Spleen (tissue), 7 donors: ENCODE measurements at regions not wholly inside any gene's neighbourhood (a gene's known extent, or its start where the extent isn't known, plus 50 kb on each side); places are given as distances from the start of the nearest gene placed in this dataset.

Experiments used
- POLR2A ChIP-seq, 3 donors: fragments of 450-650 bp; IDR thresholded peaks; one replicate each; pipeline ENCODE4 v1.5.1; 2017; ENCODE audit warnings: antibody characterized with exemption in 3 of 3, mild to moderate bottlenecking in 1 of 3
- POLR2AphosphoS5 ChIP-seq, 3 donors: sonication (generic); formaldehyde crosslinking; IDR thresholded peaks; one replicate each; pipeline ENCODE4 v1.5.1; 2017; ENCODE audit warnings: antibody characterized with exemption in 3 of 3
- TF ChIP-seq, protein P1 (sequence below), 11 experiments: fragments of 200-600 bp in 7 of 11; fragments of 450-650 bp in 4 of 11; sonication (generic) in 4 of 11; IDR thresholded peaks in 8 of 11; conservative IDR thresholded peaks in 3 of 11; 1 replicate in 7 of 11; 2 replicates in 4 of 11; pipeline versions ENCODE4 v1.4.0 to v1.8.0; 2016 to 2021; ENCODE audit warnings: antibody characterized with exemption in 11 of 11, inconsistent platforms in 4 of 11, mild to moderate bottlenecking in 1 of 11
- donor health status: DM: no; HTN: no; CAD: no; lungs with moderate emphysema.
- donor health status: DM: no; HTN: no; CAD: no.
- donor health status: DM: no; HTN: no; CAD: no.

DNA sequence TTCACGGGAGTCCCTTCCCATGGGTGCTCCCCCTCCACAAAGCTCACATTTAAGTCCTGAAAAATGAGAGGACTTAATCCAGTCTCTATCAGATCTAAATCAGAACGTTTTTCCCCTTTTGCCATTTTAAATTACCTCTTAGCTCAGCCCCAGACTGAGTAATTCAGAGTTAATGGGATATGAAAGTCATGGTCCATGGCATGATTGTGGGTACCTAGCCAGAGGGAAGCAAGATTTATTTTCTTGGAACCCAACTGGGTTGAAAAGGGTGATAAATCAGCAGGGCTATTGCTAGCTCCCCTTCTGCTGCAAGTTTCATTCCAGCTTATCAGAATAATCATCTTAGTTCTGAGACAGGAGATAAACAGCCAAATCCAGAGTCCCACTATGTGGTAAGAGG is 320.2 kb upstream of the CHD6 start:
- TF ChIP-seq POLR2A (IDR thresholded peaks at IDR 0.05) = no peak
- TF ChIP-seq, protein P1, sequence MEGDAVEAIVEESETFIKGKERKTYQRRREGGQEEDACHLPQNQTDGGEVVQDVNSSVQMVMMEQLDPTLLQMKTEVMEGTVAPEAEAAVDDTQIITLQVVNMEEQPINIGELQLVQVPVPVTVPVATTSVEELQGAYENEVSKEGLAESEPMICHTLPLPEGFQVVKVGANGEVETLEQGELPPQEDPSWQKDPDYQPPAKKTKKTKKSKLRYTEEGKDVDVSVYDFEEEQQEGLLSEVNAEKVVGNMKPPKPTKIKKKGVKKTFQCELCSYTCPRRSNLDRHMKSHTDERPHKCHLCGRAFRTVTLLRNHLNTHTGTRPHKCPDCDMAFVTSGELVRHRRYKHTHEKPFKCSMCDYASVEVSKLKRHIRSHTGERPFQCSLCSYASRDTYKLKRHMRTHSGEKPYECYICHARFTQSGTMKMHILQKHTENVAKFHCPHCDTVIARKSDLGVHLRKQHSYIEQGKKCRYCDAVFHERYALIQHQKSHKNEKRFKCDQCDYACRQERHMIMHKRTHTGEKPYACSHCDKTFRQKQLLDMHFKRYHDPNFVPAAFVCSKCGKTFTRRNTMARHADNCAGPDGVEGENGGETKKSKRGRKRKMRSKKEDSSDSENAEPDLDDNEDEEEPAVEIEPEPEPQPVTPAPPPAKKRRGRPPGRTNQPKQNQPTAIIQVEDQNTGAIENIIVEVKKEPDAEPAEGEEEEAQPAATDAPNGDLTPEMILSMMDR (IDR thresholded peaks at IDR 0.05 in 8 of 11, conservative IDR thresholded peaks at IDR 0.05 in 3 of 11) = no peak
- TF ChIP-seq POLR2AphosphoS5 (IDR thresholded peaks at IDR 0.05) = no peak
